GM21423 (cell line): ENCODE measurements at regions not wholly inside any gene's neighbourhood (a gene's known extent, or its start where the extent isn't known, plus 50 kb on each side); places are given as distances from the start of the nearest gene placed in this dataset.

Experiments
- ATAC-seq: cut with Tn5 transposase; IDR thresholded peaks from one replicate; pipeline ENCODE4 v1.9.1; 2021; ENCODE audit warnings: mild to moderate bottlenecking, moderate library complexity; ENCODE audit not compliant: unreplicated experiment

DNA sequence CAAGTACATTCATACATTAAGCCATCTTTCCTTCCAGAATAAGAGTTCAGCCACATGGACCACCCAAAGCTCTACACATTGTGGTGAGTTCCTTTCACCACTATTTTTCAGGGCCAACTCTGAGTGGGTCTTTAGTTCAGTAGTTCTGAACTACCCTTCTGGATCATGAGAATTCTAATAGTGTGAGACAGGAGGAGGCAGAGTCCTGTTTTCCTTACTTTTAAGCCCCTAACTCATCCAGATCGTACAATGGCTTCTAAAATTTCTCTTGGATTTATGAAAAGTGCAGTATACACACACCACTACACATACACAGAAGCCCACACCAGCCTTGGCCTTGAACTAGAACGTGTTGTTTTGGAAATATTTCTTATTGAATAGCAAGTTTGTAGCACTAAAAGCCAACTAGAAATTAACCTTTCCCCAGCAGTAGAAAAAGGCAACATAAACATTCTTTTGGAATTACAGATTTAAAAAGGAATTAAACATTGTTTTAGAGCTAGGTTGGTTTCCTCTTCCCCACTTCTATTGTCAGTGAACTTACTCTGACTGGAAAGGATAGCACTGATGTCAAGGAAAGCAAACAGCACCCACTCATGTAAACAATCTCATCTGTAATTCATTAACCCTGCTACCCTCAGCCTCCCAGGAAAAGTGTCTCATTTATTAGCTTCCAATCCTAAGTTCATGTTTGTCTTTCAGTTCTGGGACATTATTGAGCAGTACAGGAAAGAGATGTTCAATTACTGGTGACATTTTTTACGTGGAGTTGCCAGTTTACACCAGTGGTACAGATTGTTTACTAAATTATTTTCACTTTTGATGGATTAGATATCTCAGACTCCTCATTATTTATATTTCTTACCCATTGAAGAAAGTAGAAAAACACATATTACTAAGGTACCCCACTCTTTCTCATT lies 95.7 kb upstream of the AGTR1 start:
- no peak for ATAC-seq

DNA sequence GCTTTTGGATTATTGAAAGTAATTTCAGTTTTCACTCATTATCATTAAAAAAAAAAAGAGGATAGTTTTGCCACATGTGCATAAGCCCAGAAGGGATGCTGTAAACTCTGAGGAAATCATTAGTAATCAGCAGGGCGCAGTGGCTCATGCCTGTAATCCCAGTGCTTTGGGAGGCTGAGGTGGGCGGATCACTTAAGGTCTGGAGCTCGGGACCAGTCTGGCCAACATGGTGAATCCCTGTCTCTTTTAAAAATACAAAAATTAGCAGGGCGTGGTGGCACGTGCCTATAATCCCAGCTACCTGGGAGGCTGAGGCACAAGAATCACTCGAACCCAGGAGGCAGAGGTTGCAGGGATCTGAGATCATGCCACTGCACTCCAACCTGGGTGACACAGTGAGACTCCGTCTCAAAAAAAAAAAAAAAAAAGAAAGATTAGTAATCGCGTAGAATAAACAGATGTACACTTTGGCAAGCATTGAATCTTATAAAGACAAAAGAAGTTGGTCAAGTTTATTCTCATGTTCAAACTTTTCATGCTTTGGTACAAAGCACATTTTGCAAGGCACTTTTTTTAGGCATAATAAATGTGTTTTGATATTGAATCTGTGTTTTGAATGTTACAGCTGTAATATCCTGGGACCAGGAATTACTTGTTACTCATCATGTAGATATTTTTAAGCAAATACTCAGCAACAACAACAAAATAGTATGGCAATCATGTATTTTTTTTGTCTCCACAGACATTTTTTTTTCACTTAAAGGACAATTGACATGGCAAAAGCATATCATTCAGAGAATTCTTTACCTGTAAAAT lies 93.2 kb upstream of the AGTR1 start:
- ATAC-seq: no peak

DNA sequence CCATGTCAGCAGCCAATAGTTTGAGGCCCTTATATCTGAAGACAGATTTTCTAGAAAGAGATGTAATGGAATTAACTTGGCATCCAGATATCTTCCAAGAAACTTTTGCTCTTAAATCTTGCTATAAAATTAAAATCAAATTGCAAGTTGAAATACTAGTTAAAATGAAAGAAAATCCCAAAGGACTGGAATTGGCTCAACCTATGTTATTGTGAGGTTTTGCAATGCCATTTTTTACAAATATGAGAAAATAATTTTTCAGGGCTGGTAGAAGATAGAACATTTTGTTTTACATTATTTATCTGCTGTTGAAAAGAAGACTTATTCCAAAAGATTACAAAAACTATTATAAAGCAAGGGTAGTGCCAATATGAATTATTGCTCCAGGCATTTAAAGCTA lies 92.2 kb upstream of the AGTR1 start:
- no peak for ATAC-seq

DNA sequence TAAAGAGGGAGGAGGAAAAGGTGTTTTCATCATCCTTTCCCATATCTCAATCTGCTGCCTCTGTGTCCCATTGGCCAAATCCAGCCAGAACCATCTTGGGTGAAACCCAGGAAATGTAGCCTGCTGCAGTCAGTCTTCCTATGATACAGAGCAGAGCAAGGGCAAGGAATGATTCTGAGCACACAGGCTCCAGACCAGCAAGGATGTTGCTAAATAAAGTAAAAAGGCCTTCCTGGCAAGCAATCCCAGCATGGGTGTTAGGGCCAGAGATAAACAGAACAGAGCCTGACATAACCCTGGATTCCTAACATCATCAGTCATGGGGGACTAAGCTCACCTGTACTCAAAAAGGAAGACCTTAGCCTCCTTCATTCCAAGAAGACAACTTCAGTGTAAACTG lies 90.7 kb upstream of the AGTR1 start:
- ATAC-seq: no peak

GRCh38 chr3:148607491-148607890 lies 90.2 kb upstream of the AGTR1 start:
- ATAC-seq: no peak

- no peak for ATAC-seq
Observed at GRCh38 chr3:148612278-148612677, 85.4 kb upstream of the AGTR1 start.

DNA sequence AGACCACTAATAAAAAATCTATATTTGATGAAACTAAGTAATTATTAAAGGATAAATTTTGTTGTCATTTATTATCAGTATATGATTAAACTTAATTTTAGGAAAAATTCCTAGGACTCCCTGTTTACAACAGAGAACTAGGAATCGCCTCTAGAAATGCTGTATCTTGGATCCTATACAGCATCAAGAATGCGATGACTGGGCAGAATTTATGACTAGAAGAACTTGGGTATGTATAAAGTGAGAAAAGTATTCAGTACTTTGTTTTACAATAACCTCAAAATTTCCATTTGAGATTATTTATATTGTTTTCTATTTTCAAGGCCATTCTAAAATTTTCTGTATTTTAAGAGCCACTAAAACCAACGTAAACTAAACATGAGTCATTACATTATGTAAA lies 82.3 kb upstream of the AGTR1 start:
- no peak for ATAC-seq

- no peak for ATAC-seq
Observed at GRCh38 chr3:148625095-148625736, 72.5 kb upstream of the AGTR1 start.

DNA sequence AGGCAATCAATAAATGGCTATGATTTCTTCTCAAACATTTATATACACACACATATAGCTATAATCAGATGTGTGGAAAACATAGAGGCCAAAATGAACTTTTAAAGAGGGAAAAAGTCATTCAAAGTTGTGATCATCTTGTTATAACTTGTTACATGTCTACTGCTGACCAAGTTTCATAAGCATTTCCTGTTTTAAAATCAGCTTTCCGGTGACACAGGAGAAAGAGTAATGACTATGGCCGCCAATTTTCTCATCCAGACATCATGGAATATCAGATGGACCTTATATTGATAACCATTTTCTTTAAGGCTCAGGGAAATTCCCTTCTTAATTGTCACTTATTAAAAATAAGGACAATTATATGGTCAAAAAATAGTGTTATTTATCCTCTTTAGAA lies 71.7 kb upstream of the AGTR1 start:
- ATAC-seq: no peak

- ATAC-seq: no peak
Observed at GRCh38 chr3:148629006-148629405, 68.7 kb upstream of the AGTR1 start.

DNA sequence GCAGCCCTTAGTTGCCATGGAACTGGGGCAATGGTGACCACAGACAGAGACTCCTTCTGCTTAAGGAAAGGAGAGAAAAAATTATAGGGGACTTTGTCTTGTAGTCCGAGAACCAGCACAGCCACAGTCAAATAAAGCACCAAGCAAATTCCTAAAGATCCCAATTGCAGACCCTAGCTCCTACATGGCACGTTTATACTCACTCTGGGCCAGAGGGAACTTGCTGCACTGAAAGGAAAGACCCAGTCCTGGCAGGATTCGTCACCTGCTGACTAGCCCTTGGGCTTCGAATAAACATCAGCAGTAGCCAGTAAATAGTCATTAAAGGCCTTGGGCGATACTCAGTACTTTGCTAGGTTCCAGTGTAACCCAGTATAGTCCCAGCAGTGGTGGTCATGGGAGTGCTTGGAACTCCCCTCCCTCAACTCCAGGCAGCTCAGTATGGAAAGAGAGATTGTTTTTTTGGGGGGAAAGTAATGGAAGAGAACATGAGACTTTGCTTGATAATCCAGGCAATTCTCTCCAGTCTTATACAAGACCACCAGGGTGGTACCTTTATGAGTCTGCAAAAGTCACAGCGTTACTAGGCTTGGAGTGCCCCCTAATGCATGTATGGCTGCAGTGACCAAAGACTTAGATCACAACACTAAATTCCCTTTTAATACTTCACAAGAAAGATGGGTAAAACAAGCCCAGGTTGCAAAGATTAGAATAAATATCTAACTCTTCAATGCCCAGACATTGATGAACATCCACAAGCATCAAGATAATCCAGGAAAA lies 66.4 kb upstream of the AGTR1 start:
- ATAC-seq: no peak

GRCh38 chr3:148641722-148642121 lies 56.0 kb upstream of the AGTR1 start:
- no peak for ATAC-seq

GRCh38 chr3:148642214-148642613 lies 55.5 kb upstream of the AGTR1 start:
- ATAC-seq: no peak

- no peak for ATAC-seq
Observed at GRCh38 chr3:148642616-148643015, 55.1 kb upstream of the AGTR1 start.

GRCh38 chr3:148643389-148643840 lies 54.3 kb upstream of the AGTR1 start:
- ATAC-seq: no peak

DNA sequence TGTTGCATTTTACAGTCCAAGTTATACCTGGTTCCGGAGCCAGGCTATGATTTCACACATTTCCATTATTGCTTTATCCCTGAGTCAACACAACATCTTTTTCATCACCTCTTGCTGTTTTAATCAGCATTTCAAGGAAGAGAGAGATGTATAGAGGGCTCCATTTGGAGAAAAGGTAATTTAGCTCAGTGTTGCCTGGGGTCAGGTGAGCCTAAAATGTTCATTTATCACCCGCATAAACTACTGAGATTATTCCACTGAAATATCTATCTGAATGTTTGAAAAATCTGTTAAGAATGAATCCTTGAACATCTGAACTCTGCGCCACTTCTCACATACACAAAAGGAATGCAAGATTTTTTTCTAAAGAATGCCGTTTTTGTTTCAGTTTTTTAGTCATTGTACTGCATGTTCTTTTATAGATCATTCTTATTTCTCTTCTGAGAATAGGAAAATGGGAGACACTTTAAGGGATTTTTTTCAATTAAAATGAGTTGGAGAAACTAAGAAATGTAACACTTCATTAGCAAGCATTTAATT lies 51.5 kb upstream of the AGTR1 start:
- ATAC-seq: no peak
